MM.1S (cell line): ENCODE measurements at regions not wholly inside any gene's neighbourhood (a gene's known extent, or its start where the extent isn't known, plus 50 kb on each side); places are given as distances from the start of the nearest gene placed in this dataset.

Experiments
- DNase-seq: peaks from one replicate; pipeline ENCODE4 v3.0.0-alpha.2; 2015
- H2AFZ ChIP-seq: fragments of 300-600 bp; sonication (generic); 2 replicates; pipeline ENCODE4 v1.6.0; 2016; ENCODE audit warnings: antibody characterized with exemption, low read length
- H3F3A ChIP-seq: fragments of 300-600 bp; sonication (generic); 2 replicates; pipeline ENCODE4 v1.6.1; 2016; ENCODE audit warnings: mild to moderate bottlenecking, antibody characterized with exemption, low read length, moderate library complexity, mixed read lengths; ENCODE audit not compliant: insufficient read depth
- H3K27ac ChIP-seq: fragments of 300-600 bp; sonication (generic); 2 replicates; pipeline ENCODE4 v1.5.1; 2016; ENCODE audit warnings: mild to moderate bottlenecking, low read length
- H3K27me3 ChIP-seq: fragments of 300-600 bp; sonication (generic); replicated peaks from 2 replicates; pipeline ENCODE4 v1.6.0; 2016; ENCODE audit warnings: low read length; ENCODE audit not compliant: insufficient read depth
- H3K36me3 ChIP-seq: fragments of 300-600 bp; sonication (generic); replicated peaks from 2 replicates; pipeline ENCODE4 v1.6.1; 2016; ENCODE audit warnings: mild to moderate bottlenecking, low read length, mixed read lengths; ENCODE audit not compliant: insufficient read depth
- H3K4me1 ChIP-seq: fragments of 300-600 bp; sonication (generic); 2 replicates; pipeline ENCODE4 v1.6.1; 2016; ENCODE audit warnings: low read length, mixed read lengths
- H3K4me2 ChIP-seq: fragments of 300-600 bp; sonication (generic); 2 replicates; pipeline ENCODE4 v1.6.0; 2016; ENCODE audit warnings: low read depth, low read length
- H3K4me3 ChIP-seq: fragments of 300-600 bp; sonication (generic); 2 replicates; pipeline ENCODE4 v1.5.1; 2016; ENCODE audit warnings: low read length, mixed read lengths
- H3K79me2 ChIP-seq: fragments of 300-600 bp; sonication (generic); 2 replicates; pipeline ENCODE4 v1.6.1; 2016; ENCODE audit warnings: mixed run types, low read length, mixed read lengths
- H3K9ac ChIP-seq: fragments of 300-600 bp; sonication (generic); 2 replicates; pipeline ENCODE4 v1.6.1; 2016; ENCODE audit warnings: low read length, mixed read lengths
- H3K9me2 ChIP-seq: fragments of 300-600 bp; sonication (generic); replicated peaks from 2 replicates; pipeline ENCODE4 v1.6.1; 2016; ENCODE audit warnings: mild to moderate bottlenecking, low read length, mixed read lengths; ENCODE audit not compliant: insufficient read depth
- H3K9me3 ChIP-seq: fragments of 300-600 bp; sonication (generic); replicated peaks from 2 replicates; pipeline ENCODE4 v1.6.1; 2016; ENCODE audit warnings: mild to moderate bottlenecking, low read length, mixed read lengths; ENCODE audit not compliant: insufficient read depth
- H4K20me1 ChIP-seq: fragments of 300-600 bp; sonication (generic); 2 replicates; pipeline ENCODE4 v1.6.1; 2016; ENCODE audit warnings: mild to moderate bottlenecking, low read length, moderate library complexity, mixed read lengths; ENCODE audit not compliant: insufficient read depth
- CTCF ChIP-seq: fragments of 300-600 bp; sonication (generic); IDR thresholded peaks from 2 replicates; pipeline ENCODE4 v1.5.1; 2016; ENCODE audit warnings: antibody characterized with exemption, low read length, mixed read lengths
- EZH2 ChIP-seq: fragments of 300-600 bp; sonication (generic); optimal IDR thresholded peaks from 2 replicates; pipeline ENCODE3; 2017; ENCODE audit warnings: low read depth, mild to moderate bottlenecking, antibody characterized with exemption, low read length, mixed read lengths
- EZH2phosphoT487 ChIP-seq: fragments of 300-600 bp; sonication (generic); IDR thresholded peaks from 2 replicates; pipeline ENCODE4 v1.6.1; 2018; ENCODE audit warnings: antibody characterized with exemption, low read length

GRCh38 chr14:97107080-97107479, 309.9 kb downstream of the VRK1 start:
- no peak for DNase-seq

GRCh38 chr14:97107760-97108159, 310.6 kb downstream of the VRK1 start:
- Histone ChIP-seq H4K20me1 (no peaks in the 10 kb centered on the region), H3K4me3 (no peak overlapping the region), H3K36me3 (no peaks in the 10 kb centered on the region), H3K27ac (no peak overlapping the region), H3K4me2 (no peak overlapping the region), H3K4me1 (no peaks in the 10 kb centered on the region), H3K9me2 (no peaks in the 10 kb centered on the region), H3K9me3 (no peaks in the 10 kb centered on the region), H3F3A (no peaks in the 10 kb centered on the region), H3K79me2 (no peaks in the 10 kb centered on the region), H3K27me3 (no peaks in the 10 kb centered on the region), H2AFZ (no peak overlapping the region), H3K9ac (no peak overlapping the region)
- no peak for TF ChIP-seq EZH2phosphoT487
- no peak for TF ChIP-seq CTCF
- no peak for TF ChIP-seq EZH2
- DNase-seq: no peak

More at GRCh38 chr14:97107080-97107479, 309.9 kb downstream of the VRK1 start:
- Histone ChIP-seq H3K9me3 (no peaks in the 10 kb centered on the region), H3K9ac (no peak overlapping the region), H3F3A (no peaks in the 10 kb centered on the region), H3K27ac (no peak overlapping the region), H3K36me3 (no peaks in the 10 kb centered on the region), H3K9me2 (no peaks in the 10 kb centered on the region), H3K4me2 (no peak overlapping the region), H3K27me3 (no peaks in the 10 kb centered on the region), H2AFZ (no peak overlapping the region), H3K4me1 (no peaks in the 10 kb centered on the region), H3K79me2 (no peaks in the 10 kb centered on the region), H4K20me1 (no peaks in the 10 kb centered on the region), H3K4me3 (no peak overlapping the region)
- TF ChIP-seq EZH2: no peak

- no peak for DNase-seq
- Histone ChIP-seq H3K4me1 (no peaks in the 10 kb centered on the region), H3K36me3 (no peaks in the 10 kb centered on the region), H3K9me3 (no peaks in the 10 kb centered on the region), H3K9ac (no peak overlapping the region), H2AFZ (no peak overlapping the region), H3K4me3 (no peak overlapping the region), H3K9me2 (no peaks in the 10 kb centered on the region), H3K27ac (no peak overlapping the region), H3K27me3 (no peaks in the 10 kb centered on the region), H3K79me2 (no peaks in the 10 kb centered on the region), H3K4me2 (no peak overlapping the region), H4K20me1 (no peaks in the 10 kb centered on the region), H3F3A (no peaks in the 10 kb centered on the region)
- no peak for TF ChIP-seq EZH2
These were observed 312.1 kb downstream of the VRK1 start for GRCh38 chr14:97109234-97109633.

GRCh38 chr14:97113339-97113738, 316.2 kb downstream of the VRK1 start:
- no peak overlapping the region for H3K4me2 ChIP-seq
- DNase-seq: no peak
- no peak overlapping the region for H3K4me3 ChIP-seq

More at GRCh38 chr14:97113339-97113738, 316.2 kb downstream of the VRK1 start:
- H3K36me3 ChIP-seq: no peaks in the 10 kb centered on the region
- no peaks in the 10 kb centered on the region for H3K4me1 ChIP-seq
- no peak overlapping the region for H3K27ac ChIP-seq
- no peak for TF ChIP-seq CTCF
- no peaks in the 10 kb centered on the region for H3K27me3 ChIP-seq
- no peaks in the 10 kb centered on the region for H3K9me2 ChIP-seq
- H3K9ac ChIP-seq: no peak overlapping the region
- no peaks in the 10 kb centered on the region for H3K79me2 ChIP-seq
- no peaks in the 10 kb centered on the region for H3F3A ChIP-seq
- no peaks in the 10 kb centered on the region for H3K9me3 ChIP-seq
- no peak overlapping the region for H2AFZ ChIP-seq
- H4K20me1 ChIP-seq: no peaks in the 10 kb centered on the region
